PC-9 (cell line): ENCODE measurements at regions not wholly inside any gene's neighbourhood (a gene's known extent, or its start where the extent isn't known, plus 50 kb on each side); places are given as distances from the start of the nearest gene placed in this dataset.

Experiments
- BruUV-seq: library from RNA; stranded (reverse); fragments of 400-500 nt; replicated peaks from 2 replicates; lab custom pipeline; 2021; lab: Mats Ljungman, UMichigan
- CTCF ChIA-PET: fragments of 300-600 bp; sonication (Branson Sonifier 250); formaldehyde crosslinking; loops from one replicate; lab custom pipeline; 2022; ENCODE audit warnings: antibody characterized with exemption; lab: Charles Lee
- POLR2A ChIA-PET: fragments of 300-600 bp; sonication (Branson Sonifier 250); formaldehyde crosslinking; loops from one replicate; lab custom pipeline; 2022; ENCODE audit warnings: antibody characterized with exemption; ENCODE audit not compliant: unreplicated experiment; lab: Charles Lee
- DNase-seq, 2 experiments: peaks; one replicate each; pipeline versions ENCODE4 v3.0.0 to v3.0.0-alpha.2; 2015 to 2022; ENCODE audit warnings: mixed read lengths in 1 of 2
- H2AFZ ChIP-seq: fragments of 200-600 bp; sonication (generic); 2 replicates; pipeline ENCODE4 v1.8.1; 2017; ENCODE audit warnings: antibody characterized with exemption
- H3F3A ChIP-seq: fragments of 200-600 bp; sonication (generic); 2 replicates; pipeline ENCODE4 v1.8.1; 2017; ENCODE audit warnings: antibody characterized with exemption, mild to moderate bottlenecking, low read depth; ENCODE audit not compliant: insufficient read depth
- H3K27ac ChIP-seq: fragments of 200-600 bp; sonication (generic); 2 replicates; pipeline ENCODE4 v1.6.1; 2016; ENCODE audit warnings: mixed run types
- H3K27me3 ChIP-seq: fragments of 200-600 bp; sonication (generic); 2 replicates; pipeline ENCODE4 v1.6.1; 2016; ENCODE audit warnings: low read depth, mixed run types; ENCODE audit not compliant: insufficient read depth
- H3K36me3 ChIP-seq: fragments of 200-600 bp; sonication (generic); 2 replicates; pipeline ENCODE4 v1.6.1; 2016; ENCODE audit warnings: low read depth, mixed run types
- H3K4me1 ChIP-seq: fragments of 200-600 bp; sonication (generic); replicated peaks from 2 replicates; pipeline ENCODE4 v1.6.1; 2016; ENCODE audit warnings: mixed run types; ENCODE audit not compliant: insufficient read depth
- H3K4me2 ChIP-seq: fragments of 200-600 bp; sonication (generic); 2 replicates; pipeline ENCODE4 v1.6.1; 2017; ENCODE audit warnings: mixed run types
- H3K4me3 ChIP-seq: fragments of 200-600 bp; sonication (generic); 2 replicates; pipeline ENCODE4 v1.6.1; 2016; ENCODE audit warnings: mixed run types
- H3K79me2 ChIP-seq: fragments of 200-600 bp; sonication (generic); 2 replicates; pipeline ENCODE4 v1.6.1; 2017; ENCODE audit warnings: low read depth, mixed run types
- H3K9me2 ChIP-seq: fragments of 200-600 bp; sonication (generic); 2 replicates; pipeline ENCODE4 v1.8.1; 2017; ENCODE audit warnings: mild to moderate bottlenecking; ENCODE audit not compliant: insufficient read depth
- H3K9me3 ChIP-seq: fragments of 200-600 bp; sonication (generic); 2 replicates; pipeline ENCODE4 v1.8.1; 2016; ENCODE audit warnings: low read depth; ENCODE audit not compliant: insufficient read depth
- H4K20me1 ChIP-seq: fragments of 200-600 bp; sonication (generic); 2 replicates; pipeline ENCODE4 v1.8.1; 2017; ENCODE audit not compliant: insufficient read depth
- EZH2 ChIP-seq: fragments of 200-600 bp; sonication (generic); IDR thresholded peaks from 2 replicates; pipeline ENCODE4 v1.8.0; 2017; ENCODE audit warnings: antibody characterized with exemption, low read depth
- intact Hi-C: fragments of 100-400 bp; cut with micrococcal nuclease; formaldehyde crosslinking; loops from one replicate; pipeline ENCODE4 v1.10.0; 2022; ENCODE audit not compliant: unreplicated experiment
- TF ChIP-seq, protein P1 (sequence below): fragments of 200-600 bp; sonication (generic); conservative IDR thresholded peaks from 2 replicates; pipeline ENCODE4 v1.6.1; 2017; ENCODE audit warnings: mixed run types, antibody characterized with exemption, mild to moderate bottlenecking, moderate library complexity

DNA sequence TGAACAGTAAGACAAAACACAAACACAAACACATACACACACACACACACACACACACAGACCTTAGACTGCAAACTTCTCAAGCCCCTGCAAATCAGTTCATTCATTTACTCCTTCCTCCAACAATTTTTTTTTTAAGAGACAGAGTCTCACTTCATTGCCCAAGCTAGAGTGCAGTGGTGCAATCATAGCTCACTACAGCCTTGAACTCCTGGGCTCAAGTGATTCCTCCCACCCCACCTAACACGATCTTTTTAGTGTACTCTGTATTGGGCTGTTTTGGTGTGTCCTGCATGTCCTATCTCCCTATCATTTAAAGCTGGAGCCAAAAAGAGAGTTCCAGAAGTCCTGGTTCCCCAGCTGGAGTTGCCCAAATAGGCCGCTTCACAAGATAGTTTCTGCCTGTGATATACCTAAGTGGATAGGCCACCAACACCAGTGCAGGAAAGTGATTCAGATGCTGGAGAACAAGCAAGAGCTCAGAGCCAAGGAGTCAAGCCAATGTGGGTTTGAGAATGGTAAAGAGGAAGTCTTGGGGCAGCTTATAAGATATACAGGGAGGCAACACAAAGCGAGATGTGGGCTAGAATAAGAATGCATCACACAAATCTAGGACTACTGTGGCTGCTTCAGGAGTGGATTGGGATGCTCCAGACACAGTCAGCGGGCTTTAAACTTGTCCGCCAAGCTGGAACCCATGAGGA lies 85.4 kb upstream of the RAPGEF2 start:
- H3K79me2 ChIP-seq, result no peaks in the 10 kb centered on the region
- intact Hi-C loops, result no loop called here
- BruUV-seq, result no TSS peak
- no peaks in the 10 kb centered on the region for H4K20me1 ChIP-seq
- H3K36me3 ChIP-seq, result no peaks in the 10 kb centered on the region
- CTCF ChIA-PET, result interaction anchor here (0.7 kb wide), 1 partner anchor 224 kb away, joined by 7 read pairs; no protein-coding TSS in a partner anchor
- H3F3A ChIP-seq, result no peaks in the 10 kb centered on the region
- no peak overlapping the region for H2AFZ ChIP-seq
- POLR2A ChIA-PET, result no interaction called here
- H3K27ac ChIP-seq, result no peak overlapping the region
- no peaks in the 10 kb centered on the region for H3K9me2 ChIP-seq
- no peak overlapping the region for H3K4me3 ChIP-seq
- H3K4me2 ChIP-seq, result no peak overlapping the region
- TF ChIP-seq, protein P1, sequence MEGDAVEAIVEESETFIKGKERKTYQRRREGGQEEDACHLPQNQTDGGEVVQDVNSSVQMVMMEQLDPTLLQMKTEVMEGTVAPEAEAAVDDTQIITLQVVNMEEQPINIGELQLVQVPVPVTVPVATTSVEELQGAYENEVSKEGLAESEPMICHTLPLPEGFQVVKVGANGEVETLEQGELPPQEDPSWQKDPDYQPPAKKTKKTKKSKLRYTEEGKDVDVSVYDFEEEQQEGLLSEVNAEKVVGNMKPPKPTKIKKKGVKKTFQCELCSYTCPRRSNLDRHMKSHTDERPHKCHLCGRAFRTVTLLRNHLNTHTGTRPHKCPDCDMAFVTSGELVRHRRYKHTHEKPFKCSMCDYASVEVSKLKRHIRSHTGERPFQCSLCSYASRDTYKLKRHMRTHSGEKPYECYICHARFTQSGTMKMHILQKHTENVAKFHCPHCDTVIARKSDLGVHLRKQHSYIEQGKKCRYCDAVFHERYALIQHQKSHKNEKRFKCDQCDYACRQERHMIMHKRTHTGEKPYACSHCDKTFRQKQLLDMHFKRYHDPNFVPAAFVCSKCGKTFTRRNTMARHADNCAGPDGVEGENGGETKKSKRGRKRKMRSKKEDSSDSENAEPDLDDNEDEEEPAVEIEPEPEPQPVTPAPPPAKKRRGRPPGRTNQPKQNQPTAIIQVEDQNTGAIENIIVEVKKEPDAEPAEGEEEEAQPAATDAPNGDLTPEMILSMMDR, result no peak
- TF ChIP-seq EZH2, result no peak
- no peak for DNase-seq
- peaks cover 4% of the 10 kb centered on the region for H3K4me1 ChIP-seq
- H3K9me3 ChIP-seq, result no peaks in the 10 kb centered on the region
- no peaks in the 10 kb centered on the region for H3K27me3 ChIP-seq

DNA sequence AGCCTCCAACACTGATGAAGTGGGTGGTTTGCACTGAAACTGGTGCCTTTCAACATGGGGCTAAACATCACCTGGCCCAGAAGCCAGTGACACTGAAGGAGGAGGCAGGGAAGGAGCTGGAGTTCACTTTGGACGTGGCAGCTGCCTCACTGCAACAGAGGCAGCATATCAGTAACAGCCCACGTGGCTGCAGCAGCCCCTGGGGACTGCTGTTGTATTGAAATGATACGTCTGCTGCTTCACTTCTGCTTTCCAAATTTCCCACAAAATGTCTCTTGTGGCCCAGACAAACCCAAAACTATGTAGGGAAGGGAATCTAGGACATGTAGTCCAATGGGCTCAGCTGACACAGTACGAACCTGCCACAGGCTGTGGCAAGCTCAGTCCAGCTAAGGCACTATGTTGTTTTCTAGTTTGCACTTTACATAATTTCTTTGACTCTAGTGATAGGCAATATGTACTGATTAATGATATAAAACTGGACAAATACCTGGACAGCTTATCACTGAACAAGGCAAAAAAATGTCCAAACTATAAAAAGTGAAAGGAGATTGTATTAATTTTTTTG lies 84.7 kb upstream of the RAPGEF2 start:
- Histone ChIP-seq H4K20me1 (no peaks in the 10 kb centered on the region), H3K79me2 (no peaks in the 10 kb centered on the region), H3K27me3 (no peaks in the 10 kb centered on the region), H3K36me3 (no peaks in the 10 kb centered on the region), H3K4me1 (no peaks in the 10 kb centered on the region; the same call in 1 of the 2 replicates), H3K4me3 (no peak overlapping the region), H3K9me2 (no peaks in the 10 kb centered on the region), H3K27ac (no peak overlapping the region), H2AFZ (no peak overlapping the region), H3K9me3 (no peaks in the 10 kb centered on the region), H3K4me2 (no peak overlapping the region), H3F3A (no peaks in the 10 kb centered on the region)
- ChIA-PET CTCF (no interaction called here), POLR2A (no interaction called here)
- TF ChIP-seq, protein P1, result no peak
- no peak for TF ChIP-seq EZH2
- no TSS peak for BruUV-seq
- intact Hi-C loops, result no loop called here
- no peak for DNase-seq

DNA sequence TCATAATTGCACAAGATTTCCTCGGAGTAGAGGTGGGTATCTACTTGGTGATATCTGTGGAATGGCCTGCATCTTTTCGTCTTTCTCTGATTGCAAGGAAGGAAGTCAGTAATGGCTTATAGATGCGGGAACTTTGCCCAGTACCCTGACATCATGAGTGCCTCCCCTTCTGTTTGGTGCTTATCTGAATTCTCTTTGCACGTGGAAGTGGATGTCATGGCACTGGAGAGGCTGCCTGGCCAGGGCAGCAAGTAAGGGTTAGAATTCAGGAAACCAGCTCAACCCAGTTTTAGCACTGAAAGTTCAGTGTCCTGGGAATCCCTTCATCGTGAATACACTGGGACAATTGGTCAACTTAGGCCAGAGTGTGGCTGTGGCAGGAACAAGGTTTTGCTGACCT lies 83.5 kb upstream of the RAPGEF2 start:
- TF ChIP-seq, protein P1, result no peak
- no peak for TF ChIP-seq EZH2
- ChIA-PET POLR2A (interaction anchor here (0.6 kb wide), 2 partner anchors 132 to 455 kb away, joined by 3 to 5 read pairs; no protein-coding TSS in a partner anchor), CTCF (no interaction called here)
- no peaks in the 10 kb centered on the region for H3K36me3 ChIP-seq
- no TSS peak for BruUV-seq
- no peak overlapping the region for H3K4me2 ChIP-seq
- no peaks in the 10 kb centered on the region for H3K9me2 ChIP-seq
- H4K20me1 ChIP-seq, result no peaks in the 10 kb centered on the region
- H3K4me1 ChIP-seq, result no peaks in the 10 kb centered on the region
- no peaks in the 10 kb centered on the region for H3F3A ChIP-seq
- no peaks in the 10 kb centered on the region for H3K27me3 ChIP-seq
- no peak overlapping the region for H3K27ac ChIP-seq
- intact Hi-C loops, result no loop called here
- DNase-seq, result no peak
- H3K79me2 ChIP-seq, result no peaks in the 10 kb centered on the region
- no peaks in the 10 kb centered on the region for H3K9me3 ChIP-seq
- no peak overlapping the region for H2AFZ ChIP-seq
- H3K4me3 ChIP-seq, result no peak overlapping the region
